ENCODE measurements at regions not wholly inside any gene's neighbourhood (a gene's known extent, or its start where the extent isn't known, plus 50 kb on each side); places are given as distances from the start of the nearest gene placed in this dataset.

GRCh38 chr6:132084811-132085509 lies 133.8 kb upstream of the CCN2 start:
- Histone ChIP-seq H3K27me3 (ENCODE audit: control insufficient read depth, insufficient read depth, low read length) (no peaks in the 10 kb centered on the region), H3K9me1 (ENCODE audit: insufficient read depth, low read length) (peaks cover 6% of the 10 kb centered on the region; the same call in 1 of the 2 replicates), H2AK5ac (ENCODE audit: low read depth, low read length) (peak overlapping the region; percentile 100), H4K20me1 (ENCODE audit: insufficient read depth, low read length) (no peaks in the 10 kb centered on the region), H2BK120ac (ENCODE audit: low read depth, low read length) (peak overlapping the region; percentile 98), H4K91ac (ENCODE audit: insufficient read depth, low read depth, low read length) (peak overlapping the region; percentile 97), H3K27ac (ENCODE audit: insufficient read depth, low read length) (peak overlapping the region; percentile 95), H3K4me1 (ENCODE audit: control insufficient read depth, insufficient read depth, low read length) (peaks cover 18% of the 10 kb centered on the region), H3K9ac (ENCODE audit: low read depth, low read length) (peak overlapping the region; percentile 73), H3K9me3 (ENCODE audit: control insufficient read depth, insufficient read depth, low read length) (no peaks in the 10 kb centered on the region), H2AFZ (replicated peaks; ENCODE audit: low read length, poor library complexity) (peak overlapping the region; percentile 2), H3K18ac (ENCODE audit: low read depth, low read length) (peak overlapping the region; percentile 97), H3K23ac (ENCODE audit: low read depth, low read length) (peak overlapping the region; percentile 90), H3K36me3 (ENCODE audit: control insufficient read depth, insufficient read depth, low read length) (no peaks in the 10 kb centered on the region), H2BK20ac (ENCODE audit: low read depth, low read length) (peak overlapping the region; percentile 98), H3K4ac (ENCODE audit: low read depth, low read length) (peak overlapping the region; percentile 99), H3K56ac (ENCODE audit: extremely low read depth, insufficient read depth, low read length) (peak overlapping the region; percentile 98), H3K79me1 (ENCODE audit: low read depth in 1 of 2, low read length in 2 of 2) (peaks cover 0 to 9% of the 10 kb centered on the region in 2 experiments; a peak in 2 of 4 replicates), H3K4me2 (ENCODE audit: low read depth, low read length) (peak overlapping the region; percentile 53), H4K5ac (ENCODE audit: low read depth, low read length) (peak overlapping the region; percentile 95), H3K4me3 (ENCODE audit: insufficient read depth, low read depth, low read length) (peak overlapping the region; percentile 2; the same call in 1 of the 2 replicates), H2AK9ac (replicated peaks; ENCODE audit: low read depth, low read length, poor library complexity) (no peak overlapping the region), H2BK15ac (ENCODE audit: low read depth, low read length) (peak overlapping the region; percentile 95), H4K8ac (ENCODE audit: low read depth in 2 of 2, low read length in 2 of 2) (peak overlapping the region; percentile 91 to 92), H3K14ac (replicated peaks; ENCODE audit: low read depth, low read length) (peak overlapping the region; percentile 95), H2BK5ac (ENCODE audit: low read depth, low read length, poor library complexity, severe bottlenecking) (peak overlapping the region; percentile 99)
- WGBS, 2 experiments (ENCODE audit: extremely low coverage in 2 of 2, insufficient read length in 1 of 2), result 40% methylated on average over 1 of the region's 3 CpGs; no CpG with 5 or more reads in 1 of the 2 experiments
- POLR2A ChIA-PET (ENCODE audit: unreplicated experiment), result interaction anchor here (0.5 to 3.1 kb wide), 7 partner anchors 24 to 155 kb away, joined by 3 to 38 read pairs (median 3); partner anchors contain the start of gene CCN2
- dilution Hi-C loops (cut with HindIII; ENCODE audit: low sequenced_read_pairs, unreplicated experiment), result no loop called here
- DNase-seq (peak; percentile 99), ATAC-seq (ENCODE audit: low read depth) (peak; percentile 93)
- intact Hi-C loops (cut with micrococcal nuclease), result loop anchor here (1.0 to 2.0 kb wide), 6 partner anchors 48 to 174 kb away; partner anchors contain the start of gene CCN2
- in situ Hi-C loops (cut with MboI; ENCODE audit: low sequenced_read_pairs), result no loop called here
- no TSS peak for BruUV-seq (replicated peaks)
- CTCF ChIA-PET, result interaction anchor here (0.6 to 1.8 kb wide), 3 partner anchors 78 to 153 kb away, joined by 3 to 5 read pairs (median 4); partner anchors contain the start of gene CCN2
- TF ChIP-seq FOS (IDR thresholded peaks at IDR 0.05; ENCODE audit: low read depth, low read length), result peak; percentile 62; the same call in 1 of the 2 replicates
- TF ChIP-seq, protein P1, sequence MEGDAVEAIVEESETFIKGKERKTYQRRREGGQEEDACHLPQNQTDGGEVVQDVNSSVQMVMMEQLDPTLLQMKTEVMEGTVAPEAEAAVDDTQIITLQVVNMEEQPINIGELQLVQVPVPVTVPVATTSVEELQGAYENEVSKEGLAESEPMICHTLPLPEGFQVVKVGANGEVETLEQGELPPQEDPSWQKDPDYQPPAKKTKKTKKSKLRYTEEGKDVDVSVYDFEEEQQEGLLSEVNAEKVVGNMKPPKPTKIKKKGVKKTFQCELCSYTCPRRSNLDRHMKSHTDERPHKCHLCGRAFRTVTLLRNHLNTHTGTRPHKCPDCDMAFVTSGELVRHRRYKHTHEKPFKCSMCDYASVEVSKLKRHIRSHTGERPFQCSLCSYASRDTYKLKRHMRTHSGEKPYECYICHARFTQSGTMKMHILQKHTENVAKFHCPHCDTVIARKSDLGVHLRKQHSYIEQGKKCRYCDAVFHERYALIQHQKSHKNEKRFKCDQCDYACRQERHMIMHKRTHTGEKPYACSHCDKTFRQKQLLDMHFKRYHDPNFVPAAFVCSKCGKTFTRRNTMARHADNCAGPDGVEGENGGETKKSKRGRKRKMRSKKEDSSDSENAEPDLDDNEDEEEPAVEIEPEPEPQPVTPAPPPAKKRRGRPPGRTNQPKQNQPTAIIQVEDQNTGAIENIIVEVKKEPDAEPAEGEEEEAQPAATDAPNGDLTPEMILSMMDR (conservative IDR thresholded peaks at IDR 0.05; ENCODE audit: low read depth, low read length), result no peak
- TF ChIP-seq SMC3 (IDR thresholded peaks at IDR 0.05; ENCODE audit: low read depth, low read length), result no peak
- TF ChIP-seq MAZ (IDR thresholded peaks at IDR 0.05; ENCODE audit: borderline replicate concordance, low read depth, low read length), result no peak
- no peak; the same call in 1 of the 2 replicates for TF ChIP-seq BHLHE40 (IDR thresholded peaks at IDR 0.05; ENCODE audit: low read depth, low read length)
- TF ChIP-seq MXI1 (IDR thresholded peaks at IDR 0.05; ENCODE audit: borderline replicate concordance, low read depth, low read length), result no peak
- TF ChIP-seq RCOR1 (IDR thresholded peaks at IDR 0.05; ENCODE audit: insufficient replicate concordance, low read length), result no peak
- peak; percentile 64; the same call in 1 of the 2 replicates for TF ChIP-seq CHD1 (IDR thresholded peaks at IDR 0.05; ENCODE audit: low read depth, low read length)
- no peak for TF ChIP-seq ELK1 (IDR thresholded peaks at IDR 0.05; ENCODE audit: borderline replicate concordance, low read depth, low read length)
- no peak for TF ChIP-seq NFE2L2 (IDR thresholded peaks at IDR 0.05; ENCODE audit: low read depth, low read length)
- peak; percentile 15 for TF ChIP-seq RAD21 (IDR thresholded peaks at IDR 0.05; ENCODE audit: low read length)
- TF ChIP-seq, protein P2, sequence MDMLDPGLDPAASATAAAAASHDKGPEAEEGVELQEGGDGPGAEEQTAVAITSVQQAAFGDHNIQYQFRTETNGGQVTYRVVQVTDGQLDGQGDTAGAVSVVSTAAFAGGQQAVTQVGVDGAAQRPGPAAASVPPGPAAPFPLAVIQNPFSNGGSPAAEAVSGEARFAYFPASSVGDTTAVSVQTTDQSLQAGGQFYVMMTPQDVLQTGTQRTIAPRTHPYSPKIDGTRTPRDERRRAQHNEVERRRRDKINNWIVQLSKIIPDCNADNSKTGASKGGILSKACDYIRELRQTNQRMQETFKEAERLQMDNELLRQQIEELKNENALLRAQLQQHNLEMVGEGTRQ (IDR thresholded peaks at IDR 0.05; ENCODE audit: low read depth, low read length), result no peak
- TF ChIP-seq MAFK (IDR thresholded peaks at IDR 0.05; ENCODE audit: low read depth, low read length), result peak; percentile 49

Data from IMR-90 (cell line).